ENCODE measurements at regions not wholly inside any gene's neighbourhood (a gene's known extent, or its start where the extent isn't known, plus 50 kb on each side); places are given as distances from the start of the nearest gene placed in this dataset.

DNA sequence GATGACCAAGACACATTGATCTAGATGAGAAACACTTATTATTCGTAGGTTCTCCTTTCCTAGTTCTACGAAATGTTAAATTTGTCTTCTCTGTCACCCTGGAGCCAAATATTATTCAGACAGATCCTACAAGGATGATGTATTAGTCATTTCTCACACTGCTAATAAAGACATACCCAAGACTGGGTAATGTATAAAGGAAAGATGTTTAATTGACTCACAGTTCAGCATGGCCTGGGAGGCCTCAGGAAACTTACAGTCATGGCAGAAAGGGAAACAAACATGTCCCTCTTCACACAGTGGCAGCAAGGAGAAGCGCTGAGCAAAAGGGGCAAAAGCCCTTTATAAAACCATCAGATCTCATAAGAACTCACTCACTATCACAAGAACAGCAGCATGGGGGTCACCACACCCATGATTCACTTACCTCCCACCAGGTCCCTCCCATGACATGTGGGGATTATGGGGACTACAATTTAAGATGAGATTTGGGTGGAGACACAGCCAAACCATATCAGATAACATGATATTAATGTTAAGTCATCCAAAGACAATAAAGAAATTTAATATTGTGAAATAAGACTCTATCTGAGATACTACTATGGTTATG is 1248.8 kb upstream of the SLC10A2 start:
- DNase-seq (ENCODE audit: low read depth in 1 of 2, low spot score in 1 of 2): no peak

GRCh38 chr13:104314321-104314720 is 1248.1 kb upstream of the SLC10A2 start:
- no peak for DNase-seq (ENCODE audit: low read depth in 1 of 2, low spot score in 1 of 2)

GRCh38 chr13:104310861-104311260 is 1244.6 kb upstream of the SLC10A2 start:
- DNase-seq (ENCODE audit: low read depth in 1 of 2, low spot score in 1 of 2): no peak

- no peak for DNase-seq (ENCODE audit: low read depth in 1 of 2, low spot score in 1 of 2)
Observed at GRCh38 chr13:104309431-104309830, 1243.2 kb upstream of the SLC10A2 start.

DNA sequence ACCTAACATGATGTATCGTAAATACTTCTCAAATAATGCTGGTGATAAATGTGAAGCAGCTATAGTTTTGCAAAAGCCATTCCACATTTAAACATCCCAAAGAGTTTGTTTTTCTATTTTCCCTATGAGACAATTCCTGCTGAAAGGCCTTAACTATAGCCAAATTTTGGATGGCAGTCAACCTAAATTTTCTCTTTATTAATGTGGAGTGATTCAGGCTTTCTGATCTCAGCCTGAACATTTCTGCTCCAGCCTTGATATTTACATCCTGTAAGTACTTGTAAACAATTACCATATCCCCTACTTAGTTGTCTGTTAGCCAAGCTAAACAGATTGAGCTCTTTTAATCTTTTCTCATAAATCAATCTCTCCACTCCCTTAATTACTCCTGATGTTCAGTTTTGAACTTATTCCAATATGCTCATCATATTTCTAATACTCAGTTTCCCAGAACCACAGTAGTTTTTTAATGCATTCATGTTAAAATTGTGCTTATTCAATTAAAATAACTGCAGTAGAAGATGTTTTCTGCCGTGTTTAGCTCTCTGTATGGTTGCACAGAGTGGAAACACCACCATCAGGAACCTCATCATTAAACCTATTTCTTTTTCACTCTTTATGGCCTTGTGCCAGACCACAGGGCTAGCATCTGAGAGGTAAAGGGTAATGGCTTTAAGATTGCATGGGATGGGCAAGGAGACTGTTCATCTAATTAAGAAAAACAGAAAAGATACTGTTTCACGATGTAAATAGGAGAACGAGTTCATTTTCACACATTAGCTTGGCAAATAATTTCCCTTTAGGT is 1235.2 kb upstream of the SLC10A2 start:
- DNase-seq (ENCODE audit: low read depth in 1 of 2, low spot score in 1 of 2): no peak

DNA sequence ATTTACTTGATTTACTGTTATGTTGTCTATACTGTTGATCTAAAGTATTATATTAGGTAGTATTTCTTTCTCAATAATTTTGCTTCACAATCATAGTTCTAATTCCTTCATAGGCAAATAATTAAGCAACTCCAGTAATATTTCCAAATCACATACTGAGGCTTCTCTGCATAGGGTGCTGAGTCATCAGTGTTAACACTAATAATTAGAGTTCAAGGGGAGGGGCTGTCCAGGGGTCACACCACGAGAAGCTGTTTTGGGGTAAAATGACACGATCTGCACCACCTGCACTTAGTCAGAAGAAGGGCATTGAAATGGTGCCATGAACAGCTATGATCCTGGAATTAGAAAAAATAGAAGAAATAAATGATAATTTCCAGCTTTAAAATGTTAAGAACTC is 1230.9 kb upstream of the SLC10A2 start:
- DNase-seq (ENCODE audit: low read depth in 1 of 2, low spot score in 1 of 2): no peak

DNA sequence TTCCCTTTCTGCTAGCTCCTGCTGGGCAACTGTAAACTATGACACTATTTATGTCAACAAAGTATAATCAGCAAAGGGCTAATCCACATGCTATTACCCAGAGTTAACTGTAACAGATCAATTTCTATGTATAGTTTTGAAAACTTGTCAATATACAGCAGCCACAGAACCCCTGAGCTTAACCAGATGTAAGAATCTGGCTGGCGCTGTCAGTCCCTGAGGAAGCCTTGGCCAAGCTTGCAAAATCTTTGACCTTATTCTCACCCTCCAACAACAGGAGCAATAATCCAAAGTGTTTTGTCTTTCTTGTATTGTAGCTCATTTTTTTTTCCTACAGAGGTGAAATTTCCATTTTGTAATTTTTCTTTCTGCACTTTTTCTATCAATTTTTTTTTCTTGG is 1230.1 kb upstream of the SLC10A2 start:
- DNase-seq (ENCODE audit: low read depth in 1 of 2, low spot score in 1 of 2): no peak

DNA sequence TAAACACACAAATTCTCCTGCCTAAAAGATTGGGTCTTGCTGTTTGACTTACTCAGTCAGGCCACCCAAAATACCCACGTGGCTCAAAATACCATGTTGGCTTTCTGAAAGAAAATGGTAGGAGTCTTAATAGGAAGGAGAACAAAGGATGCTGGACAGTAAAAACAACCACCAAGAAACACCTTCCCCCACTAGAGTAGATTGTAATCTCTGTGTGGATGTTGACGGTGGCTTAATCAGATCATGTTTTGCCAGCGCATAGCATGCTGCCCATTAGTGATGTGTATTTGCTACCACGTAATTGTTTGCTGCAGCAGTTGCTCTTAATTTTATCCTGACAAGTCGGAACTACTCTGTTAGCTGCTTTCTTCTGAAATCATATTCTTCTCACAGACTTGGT is 1229.3 kb upstream of the SLC10A2 start:
- DNase-seq (ENCODE audit: low read depth in 1 of 2, low spot score in 1 of 2): no peak

DNA sequence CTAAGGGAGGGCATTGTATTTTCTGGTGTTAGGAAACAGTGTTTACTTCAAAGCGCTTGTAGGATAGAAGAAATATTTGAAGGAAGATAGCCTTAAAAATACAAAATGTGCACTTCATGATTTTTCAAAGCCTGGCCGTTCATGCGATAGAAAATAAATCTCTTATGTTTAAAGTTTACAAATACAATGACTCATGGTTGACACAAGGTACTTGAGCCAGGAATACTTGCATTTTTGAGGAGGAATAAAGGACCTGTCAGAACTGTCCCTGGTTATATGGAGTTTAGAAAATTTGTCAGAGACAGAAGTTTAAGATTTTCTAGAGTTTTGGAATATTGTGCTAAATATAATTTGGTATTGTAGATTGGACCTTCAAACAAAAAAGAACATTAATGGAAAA is 1223.2 kb upstream of the SLC10A2 start:
- no peak for DNase-seq (ENCODE audit: low read depth in 1 of 2, low spot score in 1 of 2)

GRCh38 chr13:104288496-104288895 is 1222.3 kb upstream of the SLC10A2 start:
- no peak for DNase-seq (ENCODE audit: low read depth in 1 of 2, low spot score in 1 of 2)

GRCh38 chr13:104286566-104287290 is 1220.5 kb upstream of the SLC10A2 start:
- DNase-seq (ENCODE audit: low read depth in 1 of 2, low spot score in 1 of 2): no peak

DNA sequence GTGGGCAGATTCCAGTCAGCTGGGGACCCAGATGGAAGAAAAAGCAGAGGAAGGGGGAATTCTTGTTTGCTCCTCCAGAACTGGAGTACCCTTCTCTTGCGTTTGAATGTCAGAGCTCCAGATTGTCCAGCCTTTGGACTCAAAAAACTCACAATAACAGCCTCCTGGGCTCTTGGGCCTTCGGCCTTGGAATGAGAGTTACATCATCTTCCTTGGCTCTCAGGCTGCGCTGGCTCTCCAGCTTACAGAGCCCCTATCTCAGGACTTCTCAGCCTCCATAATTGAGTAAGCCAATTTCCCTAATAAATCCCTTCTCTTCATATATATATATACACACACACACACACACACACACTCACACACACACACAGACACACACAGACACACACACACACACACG is 1215.7 kb upstream of the SLC10A2 start:
- no peak for DNase-seq (ENCODE audit: low read depth in 1 of 2, low spot score in 1 of 2)

DNA sequence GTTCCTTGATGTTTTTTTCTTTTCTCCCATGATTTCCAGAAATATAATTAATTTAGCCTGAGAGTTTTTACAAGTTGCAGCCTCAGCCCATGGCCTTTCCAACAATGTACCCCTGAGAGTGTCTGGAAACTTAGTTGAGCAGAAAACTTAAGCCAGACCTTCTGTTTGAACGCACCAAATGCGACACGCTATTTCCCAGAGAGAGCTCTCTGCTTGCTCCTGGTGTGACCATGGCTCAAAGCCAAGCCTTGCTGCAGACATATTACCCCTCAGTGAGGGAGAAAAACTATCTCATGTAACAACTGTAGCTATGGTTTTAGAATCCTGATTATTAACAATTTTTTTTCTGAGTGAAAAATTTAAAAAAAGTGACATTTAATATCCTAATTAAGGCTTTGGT is 1204.5 kb upstream of the SLC10A2 start:
- no peak for DNase-seq (ENCODE audit: low read depth in 1 of 2, low spot score in 1 of 2)

DNA sequence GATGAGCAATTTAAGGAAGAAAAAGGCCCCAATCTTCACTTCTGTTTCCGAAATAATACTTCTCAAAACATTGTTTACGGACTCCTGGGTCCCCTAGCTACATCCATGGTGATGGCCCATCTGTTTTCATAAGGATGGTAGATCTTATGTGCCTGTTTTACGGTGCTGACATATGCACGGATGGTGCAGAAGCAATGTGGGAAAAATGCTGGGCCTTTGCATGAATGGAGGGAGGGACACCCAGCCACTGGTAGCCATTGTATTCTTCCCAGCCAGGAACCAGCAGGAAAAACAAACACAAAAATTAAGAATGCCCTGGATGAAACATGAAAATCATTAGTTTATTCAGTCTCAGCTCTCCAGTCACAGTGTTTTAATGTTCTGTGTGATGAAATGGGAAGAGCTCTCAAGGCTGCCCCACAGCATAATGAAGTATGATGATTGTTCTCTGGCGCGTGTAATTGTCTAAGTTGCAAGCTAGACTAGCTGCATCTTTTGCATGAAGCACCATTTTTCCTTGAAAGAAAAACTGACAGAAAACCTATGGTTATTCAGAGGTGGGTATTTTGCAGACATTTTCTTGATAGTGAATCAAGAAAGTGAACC is 1201.1 kb upstream of the SLC10A2 start:
- no peak for DNase-seq (ENCODE audit: low read depth in 1 of 2, low spot score in 1 of 2)

DNA sequence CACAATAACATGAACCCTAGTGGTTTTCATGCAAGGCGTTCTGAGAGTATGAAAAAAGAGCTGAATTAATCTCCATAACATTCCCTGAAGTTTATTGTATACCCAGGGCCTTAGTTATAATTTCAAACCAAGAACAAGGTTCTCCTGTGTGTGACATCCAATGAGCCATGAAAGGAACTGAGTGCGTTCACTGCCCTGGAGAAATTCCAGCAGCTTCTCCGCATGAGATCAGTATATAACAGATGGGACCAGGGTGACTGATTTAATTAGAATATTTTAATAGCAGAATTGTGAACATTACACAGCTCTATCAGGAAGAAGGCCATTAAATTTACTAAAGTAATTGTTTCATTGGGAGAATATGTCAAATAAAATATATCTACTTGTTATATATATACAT is 1190.5 kb upstream of the SLC10A2 start:
- DNase-seq (ENCODE audit: low read depth in 1 of 2, low spot score in 1 of 2): no peak

DNA sequence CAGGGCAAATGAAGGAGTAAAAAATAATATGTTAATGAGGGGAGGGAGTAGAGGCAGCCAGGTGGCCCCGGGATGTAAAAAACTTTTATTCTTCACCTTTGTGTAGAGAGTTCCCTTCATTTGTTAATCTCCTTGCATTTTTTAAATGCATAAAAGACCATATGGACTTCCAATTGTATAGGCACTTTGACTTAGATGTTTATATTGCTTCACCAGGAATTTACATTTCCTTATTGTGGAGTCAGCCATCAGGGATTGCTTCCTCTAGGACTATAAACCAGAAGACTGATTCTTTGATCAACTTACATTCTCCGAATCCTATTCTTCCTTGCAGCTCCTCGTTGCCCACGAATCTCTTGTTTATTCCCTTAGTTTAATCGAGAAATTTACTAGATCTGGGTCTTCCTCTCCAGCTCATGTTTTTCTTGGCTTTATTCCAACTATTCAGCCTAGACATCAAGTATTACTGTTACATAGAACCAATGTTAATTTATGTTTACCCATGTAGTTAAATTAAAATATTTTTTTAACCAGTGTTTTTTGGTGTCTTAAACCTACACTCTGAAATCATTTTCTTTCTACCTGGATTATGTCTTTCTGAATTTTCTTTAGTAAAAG is 1187.0 kb upstream of the SLC10A2 start:
- no peak for DNase-seq (ENCODE audit: low read depth in 1 of 2, low spot score in 1 of 2)

- no peak for DNase-seq (ENCODE audit: low read depth in 1 of 2, low spot score in 1 of 2)
Observed at GRCh38 chr13:104251931-104252330, 1185.7 kb upstream of the SLC10A2 start.

DNA sequence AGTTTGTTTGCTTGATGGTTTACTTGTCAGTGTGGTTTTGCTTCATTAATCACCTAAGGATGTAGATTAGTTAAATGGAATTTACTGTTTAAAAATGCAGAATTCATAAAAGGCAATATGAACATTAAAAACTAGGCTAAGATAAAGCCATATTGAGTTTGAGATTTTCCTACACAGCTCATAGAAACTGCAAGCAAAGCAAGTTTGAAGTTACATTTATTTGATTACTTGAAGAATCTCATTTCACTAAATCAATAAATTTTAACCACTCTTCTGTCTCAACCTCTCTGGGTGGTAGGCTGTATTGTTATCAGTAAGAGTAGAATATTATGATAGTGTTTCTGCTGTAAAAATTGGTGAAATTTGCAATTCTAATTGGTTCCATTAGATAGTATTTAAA is 1180.7 kb upstream of the SLC10A2 start:
- no peak for DNase-seq (ENCODE audit: low read depth in 1 of 2, low spot score in 1 of 2)

DNA sequence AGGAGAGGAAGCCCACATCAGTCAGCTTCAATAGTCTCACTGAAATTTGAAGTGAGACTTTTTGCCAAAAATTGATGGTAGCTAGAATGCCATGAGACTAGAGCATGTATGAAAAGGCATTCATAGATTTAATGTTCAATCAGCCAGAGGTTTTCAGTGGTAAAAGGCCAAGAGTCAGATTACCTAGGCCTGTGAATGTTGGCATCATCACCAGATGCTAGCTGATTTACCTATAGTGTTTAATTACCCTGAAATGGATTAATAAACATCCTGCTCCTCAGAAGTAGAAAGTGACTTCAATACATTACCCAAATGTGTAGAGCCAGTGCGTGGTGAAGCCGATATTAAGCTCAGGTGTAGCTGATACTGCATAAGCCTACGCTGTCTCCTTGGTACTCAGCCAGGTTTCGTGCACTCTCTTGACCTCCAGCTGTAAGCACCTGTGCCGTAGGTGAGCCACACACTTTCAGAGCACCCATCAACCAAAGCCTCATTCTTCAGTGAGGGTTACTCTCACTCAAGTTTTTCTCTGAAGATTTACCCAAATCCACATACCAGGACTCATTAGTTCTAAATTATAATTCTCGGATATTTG is 1140.3 kb upstream of the SLC10A2 start:
- no peak for DNase-seq (ENCODE audit: low read depth in 1 of 2, low spot score in 1 of 2)

GRCh38 chr13:104204177-104204576 is 1138.0 kb upstream of the SLC10A2 start:
- DNase-seq (ENCODE audit: low read depth in 1 of 2, low spot score in 1 of 2): no peak

- no peak for DNase-seq (ENCODE audit: low read depth in 1 of 2, low spot score in 1 of 2)
Observed at GRCh38 chr13:104198801-104199200, 1132.6 kb upstream of the SLC10A2 start.
